ENCODE measurements at regions not wholly inside any gene's neighbourhood (a gene's known extent, or its start where the extent isn't known, plus 50 kb on each side); places are given as distances from the start of the nearest gene placed in this dataset.

DNA sequence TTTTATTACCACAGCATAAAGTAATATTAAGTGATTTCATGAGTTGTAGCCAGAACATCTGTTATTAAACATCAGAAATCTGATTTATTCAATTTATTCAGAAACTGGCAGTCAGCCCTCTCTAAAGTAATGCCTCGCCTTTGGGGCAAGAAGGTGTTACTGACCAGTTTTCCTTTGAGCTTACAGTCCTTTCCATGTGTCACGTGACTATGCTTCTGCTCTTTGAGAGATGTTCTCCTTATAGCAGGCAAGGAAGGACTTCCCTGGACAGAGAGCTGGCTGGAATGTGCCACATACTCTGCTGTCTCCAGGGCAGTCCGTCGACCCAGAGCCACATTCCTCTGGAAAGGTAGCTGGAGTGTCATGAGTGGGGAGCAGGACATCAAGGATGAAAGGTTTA lies 119.7 kb downstream of the RDH14 start:
- ChIA-PET POLR2A (ENCODE audit: partially characterized antibody) (no interaction called here), CTCF (ENCODE audit: partially characterized antibody) (interaction anchor here (0.7 to 0.8 kb wide), 2 partner anchors 16 to 26 kb away, joined by 3 read pairs; no protein-coding TSS in a partner anchor)
- H2BK120ac ChIP-seq (replicated peaks; ENCODE audit: low read depth, low read length) = no peak overlapping the region
- no peaks in the 10 kb centered on the region for H3K27me3 ChIP-seq (replicated peaks in 1 of 4; ENCODE audit: control insufficient read depth in 3 of 4, extremely low read depth in 1 of 4, insufficient read depth in 3 of 4, low read length in 3 of 4)
- H4K5ac ChIP-seq (ENCODE audit: insufficient read length, low read depth, low read length) = no peak overlapping the region
- H3K4me2 ChIP-seq (ENCODE audit: insufficient read depth in 1 of 2, low read depth in 2 of 2, low read length in 2 of 2) = no peak overlapping the region
- H3K79me2 ChIP-seq (ENCODE audit: control insufficient read depth in 1 of 2, insufficient read depth in 2 of 2, low read length in 2 of 2) = no peaks in the 10 kb centered on the region
- H3K4me1 ChIP-seq (replicated peaks in 1 of 4; ENCODE audit: control insufficient read depth in 3 of 4, insufficient read depth in 4 of 4, low read length in 3 of 4) = no peaks in the 10 kb centered on the region
- no peak overlapping the region for H3K18ac ChIP-seq (ENCODE audit: extremely low read depth, low read length)
- no peaks in the 10 kb centered on the region for H3K9me3 ChIP-seq (ENCODE audit: insufficient read depth in 2 of 2, low read depth in 1 of 2, low read length in 1 of 2)
- no peak for DNase-seq (ENCODE audit: low read depth in 1 of 2, low spot score in 2 of 2)
- no peak overlapping the region for H4K8ac ChIP-seq (ENCODE audit: extremely low read depth, insufficient read depth, low read length)
- 91% methylated on average over 4 of the region's 4 CpGs; no CpG with 5 or more reads in 1 of the 2 experiments for WGBS, 2 experiments (ENCODE audit: extremely low coverage in 1 of 2, insufficient coverage in 1 of 2, insufficient read length in 1 of 2, insufficient replicate concordance in 2 of 2, low coverage in 1 of 2, low lambda C conversion rate in 2 of 2, missing lambda C conversion rate in 1 of 2)
- no peak overlapping the region for H3K9ac ChIP-seq (replicated peaks in 1 of 4; ENCODE audit: extremely low read depth in 1 of 4, low read depth in 3 of 4, low read length in 3 of 4)
- no peak overlapping the region for H3K4me3 ChIP-seq (ENCODE audit: extremely low read depth in 1 of 4, insufficient read depth in 2 of 4, low read depth in 3 of 4, low read length in 4 of 4)
- no peaks in the 10 kb centered on the region for H4K20me1 ChIP-seq (replicated peaks in 1 of 2; ENCODE audit: control insufficient read depth in 1 of 2, insufficient read depth in 2 of 2, low read length in 2 of 2)
- H2BK20ac ChIP-seq (ENCODE audit: low read length) = no peak overlapping the region
- H3K23ac ChIP-seq (ENCODE audit: insufficient read length) = no peak overlapping the region
- H3K79me1 ChIP-seq (ENCODE audit: low read depth, low read length) = no peaks in the 10 kb centered on the region
- no peak overlapping the region for H2AK5ac ChIP-seq (ENCODE audit: low read depth, low read length)
- no peak overlapping the region for H2BK12ac ChIP-seq (ENCODE audit: low read depth, low read length)
- H3K36me3 ChIP-seq (ENCODE audit: control insufficient read depth in 2 of 4, insufficient read depth in 4 of 4, low read length in 3 of 4) = no peaks in the 10 kb centered on the region
- H3K56ac ChIP-seq (replicated peaks; ENCODE audit: insufficient read length, low read depth, low read length) = no peak overlapping the region
- no peak overlapping the region for H2BK5ac ChIP-seq (ENCODE audit: low read depth, low read length)
- no peak overlapping the region for H3K4ac ChIP-seq (replicated peaks; ENCODE audit: insufficient read length, low read depth, low read length)
- H2AFZ ChIP-seq (ENCODE audit: low read length) = no peak overlapping the region
- H3K14ac ChIP-seq (ENCODE audit: insufficient read length) = no peak overlapping the region
- H3K27ac ChIP-seq (ENCODE audit: low read depth, low read length) = no peak overlapping the region
- no peak overlapping the region for H4K91ac ChIP-seq (replicated peaks; ENCODE audit: insufficient read length, low read length)
- no peak for FAIRE-seq
- H2BK15ac ChIP-seq (ENCODE audit: low read length) = no peak overlapping the region
- H3K23me2 ChIP-seq (ENCODE audit: low read depth, low read length) = no peaks in the 10 kb centered on the region
- TF ChIP-seq PHF8 (conservative IDR thresholded peaks at IDR 0.05; ENCODE audit: low read depth, low read length) (no peak), GTF2F1 (IDR thresholded peaks at IDR 0.05; ENCODE audit: borderline replicate concordance, low read depth, low read length) (no peak), HDAC2 (IDR thresholded peaks at IDR 0.05; ENCODE audit: borderline replicate concordance in 1 of 2, low read depth in 2 of 2, low read length in 2 of 2) (no peak), TBP (IDR thresholded peaks at IDR 0.05; ENCODE audit: low read depth, low read length) (no peak), SP2 (IDR thresholded peaks at IDR 0.05; ENCODE audit: low read length) (no peak), TEAD4 (IDR thresholded peaks at IDR 0.05; ENCODE audit: low read depth, low read length) (no peak), BCL11A (IDR thresholded peaks at IDR 0.05; ENCODE audit: low read depth in 2 of 2, low read length in 2 of 2) (no peak), SAP30 (IDR thresholded peaks at IDR 0.05; ENCODE audit: insufficient read depth, insufficient replicate concordance, low read length) (no peak), TAF7 (optimal IDR thresholded peaks at IDR 0.05; ENCODE audit: borderline replicate concordance, low read depth, low read length) (no peak), KDM4A (IDR thresholded peaks at IDR 0.05; ENCODE audit: low read depth, low read length, severe bottlenecking) (no peak), FOSL1 (IDR thresholded peaks at IDR 0.05; ENCODE audit: insufficient read depth, low read depth, low read length) (no peak), CBX8 (IDR thresholded peaks at IDR 0.05; ENCODE audit: borderline replicate concordance, low read depth, low read length) (no peak)
- TF ChIP-seq, protein P1, sequence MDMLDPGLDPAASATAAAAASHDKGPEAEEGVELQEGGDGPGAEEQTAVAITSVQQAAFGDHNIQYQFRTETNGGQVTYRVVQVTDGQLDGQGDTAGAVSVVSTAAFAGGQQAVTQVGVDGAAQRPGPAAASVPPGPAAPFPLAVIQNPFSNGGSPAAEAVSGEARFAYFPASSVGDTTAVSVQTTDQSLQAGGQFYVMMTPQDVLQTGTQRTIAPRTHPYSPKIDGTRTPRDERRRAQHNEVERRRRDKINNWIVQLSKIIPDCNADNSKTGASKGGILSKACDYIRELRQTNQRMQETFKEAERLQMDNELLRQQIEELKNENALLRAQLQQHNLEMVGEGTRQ (IDR thresholded peaks at IDR 0.05; ENCODE audit: low read length) = no peak
